ENCODE measurements at regions not wholly inside any gene's neighbourhood (a gene's known extent, or its start where the extent isn't known, plus 50 kb on each side); places are given as distances from the start of the nearest gene placed in this dataset.
"Not testable (repeated sequence)": the region's sequence is repeated elsewhere in the genome, so short reads cannot be mapped to it uniquely, and the experiment has no call there.

- Histone ChIP-seq H3K36me3 (ENCODE audit: insufficient read depth, low read length) (no peaks in the 10 kb centered on the region), H3K9ac (ENCODE audit: low read depth, low read length) (no peak overlapping the region), H3K27me3 (ENCODE audit: insufficient read depth, low read length) (no peaks in the 10 kb centered on the region), H3K4me3 (ENCODE audit: low read length) (no peak overlapping the region), H3K4me1 (ENCODE audit: insufficient read depth, low read length) (no peaks in the 10 kb centered on the region), H3K9me3 (ENCODE audit: insufficient read depth, low read depth, low read length) (no peaks in the 10 kb centered on the region), H3K27ac (ENCODE audit: low read depth, low read length) (no peak overlapping the region)
- 82% methylated on average over 3 of the region's 3 CpGs for WGBS
Observed at GRCh38 chr7:52360541-52360940, 674.9 kb upstream of the POM121L12 start.

- H3K27ac ChIP-seq (ENCODE audit: low read depth, low read length): no peak overlapping the region
- no peaks in the 10 kb centered on the region for H3K4me1 ChIP-seq (ENCODE audit: insufficient read depth, low read length)
- H3K4me3 ChIP-seq (ENCODE audit: low read length): no peak overlapping the region
- H3K36me3 ChIP-seq (ENCODE audit: insufficient read depth, low read length): no peaks in the 10 kb centered on the region
- no peaks in the 10 kb centered on the region for H3K27me3 ChIP-seq (ENCODE audit: insufficient read depth, low read length)
- 71% methylated on average over 3 of the region's 3 CpGs for WGBS
- H3K9ac ChIP-seq (ENCODE audit: low read depth, low read length): no peak overlapping the region
- H3K9me3 ChIP-seq (ENCODE audit: insufficient read depth, low read depth, low read length): no peaks in the 10 kb centered on the region
Observed at GRCh38 chr7:52355053-52355452, 680.4 kb upstream of the POM121L12 start.

- no peak overlapping the region for H3K4me3 ChIP-seq (ENCODE audit: low read length)
- WGBS: 77% methylated on average over 4 of the region's 4 CpGs
- no peak overlapping the region for H3K9ac ChIP-seq (ENCODE audit: low read depth, low read length)
- no peak overlapping the region for H3K27ac ChIP-seq (ENCODE audit: low read depth, low read length)
- H3K4me1 ChIP-seq (ENCODE audit: insufficient read depth, low read length): no peaks in the 10 kb centered on the region
- no peaks in the 10 kb centered on the region for H3K9me3 ChIP-seq (ENCODE audit: insufficient read depth, low read depth, low read length)
- no peaks in the 10 kb centered on the region for H3K27me3 ChIP-seq (ENCODE audit: insufficient read depth, low read length)
- no peaks in the 10 kb centered on the region for H3K36me3 ChIP-seq (ENCODE audit: insufficient read depth, low read length)
Observed at GRCh38 chr7:52352013-52352981, 683.1 kb upstream of the POM121L12 start.

GRCh38 chr7:52344015-52344414 is 691.4 kb upstream of the POM121L12 start:
- no peaks in the 10 kb centered on the region for H3K36me3 ChIP-seq (ENCODE audit: insufficient read depth, low read length)
- no peak overlapping the region for H3K27ac ChIP-seq (ENCODE audit: low read depth, low read length)
- no peak overlapping the region for H3K4me3 ChIP-seq (ENCODE audit: low read length)
- no peaks in the 10 kb centered on the region for H3K9me3 ChIP-seq (ENCODE audit: insufficient read depth, low read depth, low read length)
- no peak overlapping the region for H3K9ac ChIP-seq (ENCODE audit: low read depth, low read length)
- H3K4me1 ChIP-seq (ENCODE audit: insufficient read depth, low read length): no peaks in the 10 kb centered on the region
- H3K27me3 ChIP-seq (ENCODE audit: insufficient read depth, low read length): no peaks in the 10 kb centered on the region
- WGBS: 90% methylated on average over 2 of the region's 2 CpGs

GRCh38 chr7:52340067-52340466 is 695.4 kb upstream of the POM121L12 start:
- H3K4me3 ChIP-seq (ENCODE audit: low read length): no peak overlapping the region
- H3K9ac ChIP-seq (ENCODE audit: low read depth, low read length): no peak overlapping the region
- no peaks in the 10 kb centered on the region for H3K36me3 ChIP-seq (ENCODE audit: insufficient read depth, low read length)
- no peaks in the 10 kb centered on the region for H3K27me3 ChIP-seq (ENCODE audit: insufficient read depth, low read length)
- H3K4me1 ChIP-seq (ENCODE audit: insufficient read depth, low read length): no peaks in the 10 kb centered on the region
- 79% methylated on average over 6 of the region's 6 CpGs for WGBS
- no peak overlapping the region for H3K27ac ChIP-seq (ENCODE audit: low read depth, low read length)
- 0 out of 2 replicates have a peak, but pooled peaks cover 3% of the 10 kb centered on the region for H3K9me3 ChIP-seq (ENCODE audit: insufficient read depth, low read depth, low read length)

GRCh38 chr7:52328328-52328727 is 707.1 kb upstream of the POM121L12 start:
- 85% methylated on average over 7 of the region's 7 CpGs for WGBS
- H3K9ac ChIP-seq (ENCODE audit: low read depth, low read length); H3K4me1 ChIP-seq (ENCODE audit: insufficient read depth, low read length); H3K4me3 ChIP-seq (ENCODE audit: low read length); H3K27me3 ChIP-seq (ENCODE audit: insufficient read depth, low read length); H3K36me3 ChIP-seq (ENCODE audit: insufficient read depth, low read length); H3K27ac ChIP-seq (ENCODE audit: low read depth, low read length); H3K9me3 ChIP-seq (ENCODE audit: insufficient read depth, low read depth, low read length): not testable (repeated sequence)

- Histone ChIP-seq H3K9ac (ENCODE audit: low read depth, low read length) (no peak overlapping the region), H3K4me3 (ENCODE audit: low read length) (no peak overlapping the region), H3K27ac (ENCODE audit: low read depth, low read length) (no peak overlapping the region), H3K27me3 (ENCODE audit: insufficient read depth, low read length) (no peaks in the 10 kb centered on the region), H3K4me1 (ENCODE audit: insufficient read depth, low read length) (no peaks in the 10 kb centered on the region), H3K9me3 (ENCODE audit: insufficient read depth, low read depth, low read length) (no peaks in the 10 kb centered on the region), H3K36me3 (ENCODE audit: insufficient read depth, low read length) (no peaks in the 10 kb centered on the region)
- WGBS: 90% methylated on average over 1 of the region's 1 CpG
Observed at GRCh38 chr7:52325237-52325636, 710.2 kb upstream of the POM121L12 start.

GRCh38 chr7:52323202-52323746 is 712.2 kb upstream of the POM121L12 start:
- H3K27ac ChIP-seq (ENCODE audit: low read depth, low read length): no peak overlapping the region
- no peaks in the 10 kb centered on the region for H3K27me3 ChIP-seq (ENCODE audit: insufficient read depth, low read length)
- H3K9ac ChIP-seq (ENCODE audit: low read depth, low read length): no peak overlapping the region
- H3K36me3 ChIP-seq (ENCODE audit: insufficient read depth, low read length): no peaks in the 10 kb centered on the region
- H3K4me1 ChIP-seq (ENCODE audit: insufficient read depth, low read length): no peaks in the 10 kb centered on the region
- no peaks in the 10 kb centered on the region for H3K9me3 ChIP-seq (ENCODE audit: insufficient read depth, low read depth, low read length)
- no peak overlapping the region for H3K4me3 ChIP-seq (ENCODE audit: low read length)
- 97% methylated on average over 1 of the region's 1 CpG for WGBS

- no peaks in the 10 kb centered on the region for H3K4me1 ChIP-seq (ENCODE audit: insufficient read depth, low read length)
- no peaks in the 10 kb centered on the region for H3K27me3 ChIP-seq (ENCODE audit: insufficient read depth, low read length)
- H3K4me3 ChIP-seq (ENCODE audit: low read length): no peak overlapping the region
- no peaks in the 10 kb centered on the region for H3K9me3 ChIP-seq (ENCODE audit: insufficient read depth, low read depth, low read length)
- H3K36me3 ChIP-seq (ENCODE audit: insufficient read depth, low read length): no peaks in the 10 kb centered on the region
- H3K27ac ChIP-seq (ENCODE audit: low read depth, low read length): no peak overlapping the region
- no peak overlapping the region for H3K9ac ChIP-seq (ENCODE audit: low read depth, low read length)
- 95% methylated on average over 2 of the region's 2 CpGs for WGBS
Observed at GRCh38 chr7:52320610-52321009, 714.8 kb upstream of the POM121L12 start.

GRCh38 chr7:52317921-52318320 is 717.5 kb upstream of the POM121L12 start:
- Histone ChIP-seq H3K4me1 (ENCODE audit: insufficient read depth, low read length) (no peaks in the 10 kb centered on the region), H3K27me3 (ENCODE audit: insufficient read depth, low read length) (no peaks in the 10 kb centered on the region), H3K9me3 (ENCODE audit: insufficient read depth, low read depth, low read length) (no peaks in the 10 kb centered on the region), H3K27ac (ENCODE audit: low read depth, low read length) (no peak overlapping the region), H3K9ac (ENCODE audit: low read depth, low read length) (no peak overlapping the region), H3K4me3 (ENCODE audit: low read length) (no peak overlapping the region), H3K36me3 (ENCODE audit: insufficient read depth, low read length) (no peaks in the 10 kb centered on the region)
- 86% methylated on average over 1 of the region's 1 CpG for WGBS

GRCh38 chr7:52311886-52312285 is 723.5 kb upstream of the POM121L12 start:
- no peak overlapping the region for H3K27ac ChIP-seq (ENCODE audit: low read depth, low read length)
- H3K27me3 ChIP-seq (ENCODE audit: insufficient read depth, low read length): no peaks in the 10 kb centered on the region
- H3K4me1 ChIP-seq (ENCODE audit: insufficient read depth, low read length): no peaks in the 10 kb centered on the region
- H3K36me3 ChIP-seq (ENCODE audit: insufficient read depth, low read length): no peaks in the 10 kb centered on the region
- no peak overlapping the region for H3K9ac ChIP-seq (ENCODE audit: low read depth, low read length)
- H3K9me3 ChIP-seq (ENCODE audit: insufficient read depth, low read depth, low read length): no peaks in the 10 kb centered on the region
- no peak overlapping the region for H3K4me3 ChIP-seq (ENCODE audit: low read length)

All from HUES64 (cell line).